ENCODE measurements at regions not wholly inside any gene's neighbourhood (a gene's known extent, or its start where the extent isn't known, plus 50 kb on each side); places are given as distances from the start of the nearest gene placed in this dataset.

GRCh38 chr1:94617957-94618739, 76.6 kb upstream of the F3 start:
- TF ChIP-seq CTCF (tag by site-specific recombination; IDR thresholded peaks at IDR 0.05) (no peak), YY1 (tag by site-specific recombination; IDR thresholded peaks at IDR 0.05) (no peak)
